Activated CD4-positive, alpha-beta memory T cell treated with anti-CD3 and anti-CD28 coated beads, Interleukin-2, amount 10 ng/mL, durations not matched to agents 7 days and 5 days (primary cell): ENCODE measurements at regions not wholly inside any gene's neighbourhood (a gene's known extent, or its start where the extent isn't known, plus 50 kb on each side); places are given as distances from the start of the nearest gene placed in this dataset.
"Not testable (repeated sequence)": the region's sequence is repeated elsewhere in the genome, so short reads cannot be mapped to it uniquely, and the experiment has no call there.

ENCODE experiments used
- CTCF ChIA-PET: fragments of 350-600 bp; sonication (Branson Sonifier 250); formaldehyde crosslinking; loops from one replicate; lab custom pipeline; 2021; ENCODE audit warnings: antibody characterized with exemption, inconsistent platforms; lab: Charles Lee
- POLR2A ChIA-PET: fragments of 350-600 bp; sonication (Branson Sonifier 250); formaldehyde crosslinking; loops from one replicate; lab custom pipeline; 2021; ENCODE audit warnings: antibody characterized with exemption; lab: Charles Lee
- DNase-seq: peaks from one replicate; pipeline ENCODE4 v3.0.0-alpha.2; 2020
- H3K27ac Mint-ChIP-seq: one replicate; pipeline ENCODE4 v1.8.0; 2021; ENCODE audit warnings: mild to moderate bottlenecking, mixed read lengths
- H3K27me3 Mint-ChIP-seq: one replicate; pipeline ENCODE4 v1.8.0; 2021; ENCODE audit warnings: mixed read lengths
- H3K36me3 Mint-ChIP-seq: one replicate; pipeline ENCODE4 v1.8.0; 2021; ENCODE audit warnings: low read depth, mixed read lengths
- H3K4me1 Mint-ChIP-seq: one replicate; pipeline ENCODE4 v1.8.0; 2021; ENCODE audit warnings: mixed read lengths
- H3K4me3 Mint-ChIP-seq: one replicate; pipeline ENCODE4 v1.8.0; 2021; ENCODE audit warnings: mild to moderate bottlenecking, mixed read lengths
- H3K9me3 Mint-ChIP-seq: one replicate; pipeline ENCODE4 v1.8.0; 2021; ENCODE audit warnings: mixed read lengths

DNA sequence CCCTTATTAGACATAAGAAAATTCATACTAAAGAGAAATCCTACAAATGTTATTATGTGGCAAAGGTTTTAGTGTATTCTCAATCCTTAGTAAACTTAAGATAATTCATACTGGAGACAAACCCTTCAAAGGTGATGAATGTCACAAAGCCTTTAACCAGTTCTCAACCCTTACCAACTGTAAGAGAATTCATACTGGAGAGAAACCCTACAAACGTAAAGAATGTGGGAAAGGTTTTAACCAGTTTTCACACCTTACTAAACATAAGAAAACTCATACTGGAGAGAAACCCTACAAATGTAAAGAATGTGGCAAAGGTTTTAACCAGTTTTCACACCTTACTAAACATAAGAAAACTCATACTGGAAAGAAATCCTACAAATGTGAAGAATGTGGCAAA, 93.2 kb downstream of the ZNF680 start:
- H3K4me3 Mint-ChIP-seq, result no peak overlapping the region
- H3K9me3 Mint-ChIP-seq, result peaks cover 17% of the 10 kb centered on the region
- no peaks in the 10 kb centered on the region for H3K4me1 Mint-ChIP-seq
- no peak for DNase-seq
- no peaks in the 10 kb centered on the region for H3K36me3 Mint-ChIP-seq
- H3K27ac Mint-ChIP-seq, result no peak overlapping the region
- POLR2A ChIA-PET, result no interaction called here
- CTCF ChIA-PET, result no interaction called here
- no peaks in the 10 kb centered on the region for H3K27me3 Mint-ChIP-seq

- no peak overlapping the region for H3K4me3 Mint-ChIP-seq
Measured at GRCh38 chr7:64465551-64465950, 97.3 kb downstream of the ZNF680 start.

DNA sequence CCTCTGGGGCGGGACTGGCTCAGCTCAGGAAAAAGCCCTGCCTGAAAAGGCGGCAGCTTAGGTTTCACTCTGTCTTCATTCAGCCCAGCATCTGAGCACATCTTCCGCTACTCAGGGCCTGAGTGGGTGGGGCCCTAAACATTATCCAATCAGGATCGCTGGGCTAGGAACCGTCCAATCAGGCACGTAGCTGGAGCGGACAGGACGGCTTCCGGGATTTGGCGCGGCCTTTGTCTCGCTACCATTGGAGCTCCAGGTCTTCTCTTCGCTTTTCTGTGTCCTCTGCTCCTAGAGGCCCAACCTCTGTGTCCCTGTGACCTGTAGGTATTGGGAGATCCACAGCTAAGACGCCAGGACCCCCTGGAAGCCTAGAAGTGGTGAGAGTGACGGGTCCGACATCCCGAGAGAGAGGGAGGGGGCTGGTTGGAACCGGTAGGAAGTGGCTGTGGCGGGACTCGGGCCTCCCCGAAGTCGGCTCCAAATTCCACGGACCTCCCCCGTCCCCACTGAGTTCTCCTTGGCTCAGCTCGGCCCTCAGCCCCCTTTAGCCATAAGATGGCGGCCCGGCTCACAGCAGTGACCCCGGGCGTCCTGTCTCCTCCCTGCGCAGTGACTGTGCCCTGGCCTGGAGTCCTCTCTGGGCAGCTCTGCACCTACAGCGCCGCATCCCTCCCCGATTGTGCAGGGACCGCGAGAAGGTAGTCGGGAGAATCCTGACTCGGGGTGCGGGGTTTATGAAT, 99.1 kb downstream of the ZNF680 start:
- peak; percentile 16 for DNase-seq
- Mint-ChIP-seq H3K4me1 (no peaks in the 10 kb centered on the region), H3K27me3 (no peaks in the 10 kb centered on the region), H3K27ac (no peak overlapping the region), H3K9me3 (peaks cover 15% of the 10 kb centered on the region), H3K36me3 (no peaks in the 10 kb centered on the region), H3K4me3 (peak overlapping the region; percentile 7)
- ChIA-PET POLR2A (interaction anchor here (0.7 kb wide), 1 partner anchor 74 kb away, joined by 3 read pairs; no protein-coding TSS in a partner anchor), CTCF (no interaction called here)

More at GRCh38 chr7:64465551-64465950, 97.3 kb downstream of the ZNF680 start:
- Mint-ChIP-seq H3K9me3 (peaks cover 18% of the 10 kb centered on the region), H3K27me3 (no peaks in the 10 kb centered on the region), H3K27ac (no peak overlapping the region), H3K36me3 (no peaks in the 10 kb centered on the region), H3K4me1 (no peaks in the 10 kb centered on the region)
- ChIA-PET CTCF (no interaction called here), POLR2A (no interaction called here)
- DNase-seq, result no peak

- H3K4me3 Mint-ChIP-seq, H3K27ac Mint-ChIP-seq, H3K36me3 Mint-ChIP-seq, H3K4me1 Mint-ChIP-seq, H3K27me3 Mint-ChIP-seq, DNase-seq, CTCF ChIA-PET, H3K9me3 Mint-ChIP-seq, POLR2A ChIA-PET: not testable (repeated sequence)
Measured at GRCh38 chr7:64459858-64460257, 103.0 kb downstream of the ZNF680 start.

GRCh38 chr7:64433590-64433989, 119.8 kb downstream of the ZNF736 start:
- no peaks in the 10 kb centered on the region for H3K36me3 Mint-ChIP-seq
- no peak overlapping the region for H3K4me3 Mint-ChIP-seq
- no peaks in the 10 kb centered on the region for H3K4me1 Mint-ChIP-seq
- CTCF ChIA-PET, result no interaction called here
- H3K27me3 Mint-ChIP-seq, result no peaks in the 10 kb centered on the region
- POLR2A ChIA-PET, result no interaction called here
- no peak for DNase-seq
- peaks cover 22% of the 10 kb centered on the region for H3K9me3 Mint-ChIP-seq
- no peak overlapping the region for H3K27ac Mint-ChIP-seq

GRCh38 chr7:64431838-64432237, 118.1 kb downstream of the ZNF736 start:
- no peak overlapping the region for H3K27ac Mint-ChIP-seq
- POLR2A ChIA-PET, result no interaction called here
- H3K36me3 Mint-ChIP-seq, result no peaks in the 10 kb centered on the region
- no peaks in the 10 kb centered on the region for H3K27me3 Mint-ChIP-seq
- no peak overlapping the region for H3K4me3 Mint-ChIP-seq
- no peaks in the 10 kb centered on the region for H3K4me1 Mint-ChIP-seq
- peaks cover 25% of the 10 kb centered on the region for H3K9me3 Mint-ChIP-seq
- CTCF ChIA-PET, result interaction anchor here (0.6 kb wide), 1 partner anchor 1960 kb away, joined by 4 read pairs; no protein-coding TSS in a partner anchor
- no peak for DNase-seq

DNA sequence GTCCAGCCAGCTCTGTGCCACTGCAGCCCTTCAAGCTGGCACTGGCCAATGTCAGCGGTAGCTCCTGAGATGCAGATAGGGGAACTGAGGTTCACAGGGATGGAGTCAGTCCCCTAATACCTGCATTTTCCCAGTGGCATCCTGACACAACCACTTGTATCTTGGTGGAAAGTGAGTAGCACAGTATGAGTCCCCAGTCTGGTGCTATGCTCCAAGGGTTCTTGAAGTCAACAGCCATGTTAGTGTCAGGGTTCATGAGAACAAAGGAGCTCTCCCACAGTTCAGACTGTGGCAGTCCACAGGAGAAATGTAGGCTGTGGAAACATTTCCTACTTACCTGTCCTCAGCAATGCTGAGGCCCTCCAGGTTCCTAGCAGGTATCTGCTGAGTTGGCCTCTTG, 115.5 kb downstream of the ZNF736 start:
- H3K27me3 Mint-ChIP-seq, result no peaks in the 10 kb centered on the region
- CTCF ChIA-PET, result no interaction called here
- no peaks in the 10 kb centered on the region for H3K36me3 Mint-ChIP-seq
- DNase-seq, result no peak
- POLR2A ChIA-PET, result no interaction called here
- no peak overlapping the region for H3K27ac Mint-ChIP-seq
- peaks cover 23% of the 10 kb centered on the region for H3K9me3 Mint-ChIP-seq
- no peaks in the 10 kb centered on the region for H3K4me1 Mint-ChIP-seq
- H3K4me3 Mint-ChIP-seq, result no peak overlapping the region

DNA sequence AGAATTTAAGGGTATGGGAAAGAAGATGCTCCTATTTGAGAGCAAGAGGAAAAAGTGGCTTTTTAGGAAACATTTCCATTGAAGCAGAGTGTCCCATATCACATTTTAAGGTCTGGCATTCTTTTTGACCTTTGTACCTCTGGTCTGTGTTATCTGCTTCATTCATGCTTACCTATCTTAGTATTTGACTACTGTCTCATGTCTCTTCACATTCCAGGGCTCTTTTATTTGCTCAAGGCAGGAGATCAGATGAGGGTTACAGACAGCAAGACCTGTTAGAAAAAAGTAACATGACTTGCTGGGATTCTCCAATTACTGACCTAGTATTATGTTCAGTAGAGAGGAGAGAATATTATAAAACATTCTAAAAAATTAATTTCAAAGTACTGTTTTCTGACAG, 111.7 kb downstream of the ZNF736 start:
- H3K27ac Mint-ChIP-seq, H3K4me3 Mint-ChIP-seq, H3K27me3 Mint-ChIP-seq, H3K4me1 Mint-ChIP-seq, CTCF ChIA-PET, H3K36me3 Mint-ChIP-seq, DNase-seq, POLR2A ChIA-PET: not testable (repeated sequence)
- peaks cover 15% of the 10 kb centered on the region for H3K9me3 Mint-ChIP-seq

DNA sequence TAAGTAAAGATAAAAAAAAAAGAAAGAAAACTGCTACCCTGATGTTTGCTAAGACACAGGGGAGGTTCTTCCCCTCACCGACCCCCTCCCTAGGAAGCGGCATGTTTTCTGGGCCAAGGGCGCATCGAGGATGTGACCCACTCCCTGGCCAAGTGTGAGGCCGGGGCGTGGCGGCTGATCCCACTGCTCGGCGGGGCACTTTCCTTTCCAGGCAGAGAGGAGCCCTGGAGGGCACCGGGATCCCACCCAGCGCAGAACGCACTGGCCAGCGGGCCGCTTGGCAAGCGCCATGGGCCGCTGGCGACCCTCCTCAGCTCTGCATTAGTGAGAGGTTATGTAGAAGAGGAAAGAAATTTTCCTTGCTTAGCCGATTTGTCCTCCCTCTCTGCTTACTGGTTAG, 93.4 kb downstream of the ZNF736 start:
- no peaks in the 10 kb centered on the region for H3K27me3 Mint-ChIP-seq
- POLR2A ChIA-PET, result no interaction called here

More for the DNA sequence above, 93.4 kb downstream of the ZNF736 start:
- H3K36me3 Mint-ChIP-seq, result no peaks in the 10 kb centered on the region
- H3K4me3 Mint-ChIP-seq, result no peak overlapping the region
- peaks cover 27% of the 10 kb centered on the region for H3K9me3 Mint-ChIP-seq
- H3K27ac Mint-ChIP-seq, result no peak overlapping the region
- CTCF ChIA-PET, result no interaction called here
- no peaks in the 10 kb centered on the region for H3K4me1 Mint-ChIP-seq
- DNase-seq, result no peak
